ENCODE measurements at regions not wholly inside any gene's neighbourhood (a gene's known extent, or its start where the extent isn't known, plus 50 kb on each side); places are given as distances from the start of the nearest gene placed in this dataset.
A peak's percentile ranks its signal among the peaks of the same experiment; 100 is the strongest.

DNA sequence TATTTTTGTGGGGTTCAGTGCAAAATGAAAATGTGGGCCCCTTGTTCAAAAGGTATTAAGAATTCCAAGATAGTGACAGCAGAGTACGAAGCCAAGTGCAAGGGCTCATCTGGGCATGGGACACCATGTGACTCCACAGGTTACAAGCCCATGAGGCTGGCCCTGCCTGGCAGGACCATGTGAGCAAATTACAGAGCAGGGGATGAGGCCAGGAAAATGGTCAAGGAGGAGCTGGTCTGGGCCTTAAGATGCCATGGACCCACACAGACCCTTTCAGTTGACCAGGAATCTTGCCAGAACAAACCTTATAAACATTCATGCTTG lies 86.9 kb downstream of the SNX5 start:
- DNase-seq (ENCODE audit: low read depth, low spot score) = no peak
- TF ChIP-seq, protein P1, sequence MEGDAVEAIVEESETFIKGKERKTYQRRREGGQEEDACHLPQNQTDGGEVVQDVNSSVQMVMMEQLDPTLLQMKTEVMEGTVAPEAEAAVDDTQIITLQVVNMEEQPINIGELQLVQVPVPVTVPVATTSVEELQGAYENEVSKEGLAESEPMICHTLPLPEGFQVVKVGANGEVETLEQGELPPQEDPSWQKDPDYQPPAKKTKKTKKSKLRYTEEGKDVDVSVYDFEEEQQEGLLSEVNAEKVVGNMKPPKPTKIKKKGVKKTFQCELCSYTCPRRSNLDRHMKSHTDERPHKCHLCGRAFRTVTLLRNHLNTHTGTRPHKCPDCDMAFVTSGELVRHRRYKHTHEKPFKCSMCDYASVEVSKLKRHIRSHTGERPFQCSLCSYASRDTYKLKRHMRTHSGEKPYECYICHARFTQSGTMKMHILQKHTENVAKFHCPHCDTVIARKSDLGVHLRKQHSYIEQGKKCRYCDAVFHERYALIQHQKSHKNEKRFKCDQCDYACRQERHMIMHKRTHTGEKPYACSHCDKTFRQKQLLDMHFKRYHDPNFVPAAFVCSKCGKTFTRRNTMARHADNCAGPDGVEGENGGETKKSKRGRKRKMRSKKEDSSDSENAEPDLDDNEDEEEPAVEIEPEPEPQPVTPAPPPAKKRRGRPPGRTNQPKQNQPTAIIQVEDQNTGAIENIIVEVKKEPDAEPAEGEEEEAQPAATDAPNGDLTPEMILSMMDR (conservative IDR thresholded peaks at IDR 0.05) = no peak
- Mint-ChIP-seq H3K4me3 (no peak overlapping the region), H3K27me3 (ENCODE audit: low read depth) (peaks cover 5% of the 10 kb centered on the region), H3K9me3 (no peaks in the 10 kb centered on the region), H3K27ac (ENCODE audit: unreplicated experiment) (peak overlapping the region; percentile 81), H3K4me1 (peaks cover 45% of the 10 kb centered on the region), H3K36me3 (ENCODE audit: low read depth) (no peaks in the 10 kb centered on the region)

DNA sequence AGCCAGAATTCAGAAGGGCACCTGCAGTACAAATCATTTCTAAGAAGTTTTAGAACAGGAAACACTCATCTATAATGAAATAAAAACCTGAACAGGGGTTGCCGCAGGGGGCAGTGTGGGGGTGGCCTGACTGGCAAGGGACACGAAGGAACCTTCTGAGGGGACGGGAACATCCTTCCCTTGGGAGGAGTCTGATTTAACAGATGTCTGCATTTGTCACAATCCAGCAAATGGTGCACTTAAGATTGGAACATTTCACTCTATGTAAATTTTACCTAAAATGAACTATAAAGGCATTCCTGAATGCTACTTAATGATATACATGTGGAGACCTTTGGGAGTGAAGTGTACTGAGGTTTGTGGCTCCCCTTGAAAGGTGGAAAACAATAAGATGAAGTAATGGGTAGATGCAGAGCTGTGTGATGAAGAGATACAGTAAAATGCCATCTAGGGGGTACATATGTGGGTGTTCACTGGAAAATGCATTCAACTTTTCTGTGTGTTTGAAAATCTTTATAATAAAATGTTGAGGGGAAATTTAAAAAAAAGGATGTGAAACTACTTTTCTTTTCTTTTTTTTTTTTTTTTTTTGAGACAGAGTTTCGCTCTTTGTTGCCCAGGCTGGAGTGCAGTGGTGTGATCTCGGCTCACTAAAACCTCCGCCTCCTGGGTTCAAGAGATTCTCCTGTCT lies 89.5 kb downstream of the SNX5 start:
- Mint-ChIP-seq H3K4me1 (peaks cover 26% of the 10 kb centered on the region), H3K27me3 (ENCODE audit: low read depth) (peaks cover 10% of the 10 kb centered on the region), H3K27ac (ENCODE audit: unreplicated experiment) (no peak overlapping the region), H3K9me3 (no peaks in the 10 kb centered on the region), H3K36me3 (ENCODE audit: low read depth) (no peaks in the 10 kb centered on the region), H3K4me3 (no peak overlapping the region)
- DNase-seq (ENCODE audit: low read depth, low spot score) = no peak
- TF ChIP-seq, protein P1 (conservative IDR thresholded peaks at IDR 0.05) = no peak

DNA sequence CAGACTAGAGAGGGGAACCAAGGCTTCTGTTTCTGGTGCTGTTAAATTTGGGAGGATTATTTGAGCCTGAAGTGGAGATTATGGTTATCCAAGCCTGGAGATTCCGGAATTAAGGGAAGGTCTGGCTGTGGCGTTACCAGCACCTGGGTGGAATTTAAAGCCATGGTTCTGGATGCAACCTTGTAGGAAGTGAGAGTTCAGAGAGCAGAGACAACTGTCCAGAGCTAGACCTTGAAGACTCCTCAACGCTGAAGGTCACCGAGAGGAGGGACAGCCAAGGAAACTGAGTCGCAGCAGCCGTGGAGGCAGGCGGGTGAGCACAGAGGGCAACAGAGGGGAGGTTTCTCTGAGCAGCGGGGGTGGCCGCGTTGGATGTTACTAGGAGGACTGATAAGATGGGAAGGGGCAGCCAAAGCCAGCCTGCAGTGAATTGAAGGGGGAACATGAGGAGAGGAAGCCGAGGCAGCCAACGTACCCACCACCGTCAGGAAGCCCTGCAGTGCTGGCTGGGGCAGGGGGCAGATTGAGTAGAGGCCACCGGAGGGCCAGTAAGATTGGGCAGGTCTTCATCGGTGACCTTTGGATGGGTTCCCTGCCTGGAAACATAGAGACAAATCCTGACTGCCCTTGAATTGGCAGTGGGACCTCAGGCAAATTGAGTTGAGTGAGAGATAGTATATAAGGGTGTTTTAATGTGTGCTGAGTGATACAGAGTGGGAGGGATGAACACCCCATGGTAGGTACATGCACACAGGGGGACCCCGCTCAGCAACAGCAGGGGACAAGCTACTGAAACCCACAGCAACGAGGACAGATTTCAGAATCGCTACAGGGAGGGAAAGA lies 90.3 kb downstream of the SNX5 start:
- H3K4me1 Mint-ChIP-seq = peaks cover 22% of the 10 kb centered on the region
- H3K27me3 Mint-ChIP-seq (ENCODE audit: low read depth) = peaks cover 10% of the 10 kb centered on the region
- no peaks in the 10 kb centered on the region for H3K9me3 Mint-ChIP-seq
- H3K4me3 Mint-ChIP-seq = no peak overlapping the region
- DNase-seq (ENCODE audit: low read depth, low spot score) = no peak
- TF ChIP-seq, protein P1 (conservative IDR thresholded peaks at IDR 0.05) = no peak
- no peak overlapping the region for H3K27ac Mint-ChIP-seq (ENCODE audit: unreplicated experiment)
- H3K36me3 Mint-ChIP-seq (ENCODE audit: low read depth) = no peaks in the 10 kb centered on the region

DNA sequence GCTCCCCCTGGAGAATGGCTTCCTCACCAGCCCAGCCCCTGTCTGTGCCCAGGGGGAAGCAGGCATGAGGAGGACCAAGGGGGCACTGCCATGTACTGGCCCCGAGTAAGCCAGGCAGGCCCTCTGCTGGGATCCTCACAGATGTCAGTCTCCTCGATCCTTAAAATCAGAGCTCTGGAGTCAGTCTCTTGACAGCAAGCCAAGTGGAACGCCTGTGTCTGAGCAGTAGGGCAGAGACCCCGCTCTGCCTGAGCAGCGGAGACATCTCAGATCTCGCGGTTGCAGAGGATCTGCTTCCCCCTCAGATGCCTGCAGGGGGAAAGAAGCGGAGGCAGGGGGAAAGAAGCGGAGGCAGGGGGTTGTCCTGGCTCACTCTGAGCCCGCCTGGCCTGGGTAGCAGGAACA lies 92.6 kb downstream of the SNX5 start:
- Mint-ChIP-seq H3K36me3 (ENCODE audit: low read depth) (no peaks in the 10 kb centered on the region), H3K27ac (ENCODE audit: unreplicated experiment) (no peak overlapping the region), H3K9me3 (no peaks in the 10 kb centered on the region), H3K4me3 (no peak overlapping the region), H3K4me1 (peaks cover 21% of the 10 kb centered on the region), H3K27me3 (ENCODE audit: low read depth) (peaks cover 22% of the 10 kb centered on the region)
- DNase-seq (ENCODE audit: low read depth, low spot score) = no peak
- TF ChIP-seq, protein P1 (conservative IDR thresholded peaks at IDR 0.05) = no peak

DNA sequence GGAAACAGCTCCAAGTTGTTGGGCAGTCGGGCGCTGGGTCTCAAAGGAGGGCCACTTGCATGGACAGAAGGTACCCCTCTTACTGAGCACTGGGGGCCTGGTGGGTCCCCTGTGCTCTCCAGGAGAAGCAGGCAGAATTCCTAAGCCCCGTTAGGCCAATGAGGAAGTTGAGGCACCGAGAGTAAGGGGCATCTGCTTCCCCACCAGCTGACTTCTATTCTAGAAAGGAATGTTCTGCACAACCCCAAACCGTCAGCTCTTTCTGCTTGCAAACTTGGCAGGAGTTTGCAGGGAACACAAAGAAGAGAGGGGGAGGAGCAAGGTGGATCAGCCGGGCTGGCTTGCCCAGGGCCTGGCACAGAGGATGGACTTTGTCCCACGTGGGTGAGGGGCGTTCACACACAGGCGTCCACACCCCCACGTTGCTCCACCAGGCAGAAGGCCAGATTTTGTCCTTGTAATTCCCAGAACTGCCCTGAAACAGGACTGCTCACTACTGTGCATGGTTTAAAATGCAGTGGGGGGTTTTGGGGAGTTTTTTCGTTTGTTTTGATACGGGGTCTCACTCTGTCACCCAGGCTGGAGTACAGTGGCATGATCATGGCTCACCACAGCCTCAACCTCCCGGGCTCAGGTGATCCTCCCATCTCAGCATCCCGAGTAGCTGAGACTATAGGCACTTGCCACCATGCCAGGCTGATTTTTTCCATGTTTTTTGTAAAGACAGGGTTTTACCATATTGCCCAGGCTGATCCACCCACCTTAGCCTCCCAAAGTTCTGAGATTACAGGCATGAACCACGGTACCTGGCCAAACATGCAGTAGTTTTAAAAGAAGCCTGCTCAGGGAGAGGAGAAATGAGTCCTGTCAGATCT lies 93.3 kb downstream of the SNX5 start:
- Mint-ChIP-seq H3K4me1 (peaks cover 21% of the 10 kb centered on the region), H3K27me3 (ENCODE audit: low read depth) (peaks cover 22% of the 10 kb centered on the region), H3K36me3 (ENCODE audit: low read depth) (no peaks in the 10 kb centered on the region), H3K9me3 (no peaks in the 10 kb centered on the region), H3K4me3 (no peak overlapping the region), H3K27ac (ENCODE audit: unreplicated experiment) (no peak overlapping the region)
- DNase-seq (ENCODE audit: low read depth, low spot score) = no peak
- TF ChIP-seq, protein P1 (conservative IDR thresholded peaks at IDR 0.05) = no peak

All from neural crest cell (in vitro differentiated cells).